Fibroblast of peridontal ligament (primary cell): ENCODE measurements at regions not wholly inside any gene's neighbourhood (a gene's known extent, or its start where the extent isn't known, plus 50 kb on each side); places are given as distances from the start of the nearest gene placed in this dataset.

Source experiments
- DNase-seq: peaks from one replicate; pipeline ENCODE4 v3.0.0-alpha.2; 2010; ENCODE audit errors: extremely low read depth

- DNase-seq = no peak
Measured at GRCh38 chr20:22504829-22505377, 79.5 kb downstream of the FOXA2 start.

DNA sequence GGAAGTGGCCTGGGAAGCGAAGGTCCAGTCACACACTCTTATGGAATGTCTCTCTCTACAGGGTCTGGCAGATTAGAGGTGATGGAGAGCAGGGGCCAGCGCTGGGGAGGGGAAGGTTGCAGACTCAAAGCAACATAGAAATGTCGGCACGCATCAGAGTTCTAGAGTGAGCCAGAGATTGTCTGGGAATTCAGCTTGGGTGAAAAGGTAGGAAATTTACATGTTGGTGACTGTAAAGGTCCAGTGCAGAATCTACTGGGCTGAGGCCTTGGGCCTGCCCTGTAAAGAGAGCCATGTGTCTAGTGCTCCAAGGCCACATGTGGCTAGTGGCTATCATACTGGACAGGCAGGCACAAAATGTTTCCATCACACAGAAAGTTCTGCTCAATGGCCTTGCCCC lies 80.8 kb downstream of the FOXA2 start:
- DNase-seq = no peak

DNA sequence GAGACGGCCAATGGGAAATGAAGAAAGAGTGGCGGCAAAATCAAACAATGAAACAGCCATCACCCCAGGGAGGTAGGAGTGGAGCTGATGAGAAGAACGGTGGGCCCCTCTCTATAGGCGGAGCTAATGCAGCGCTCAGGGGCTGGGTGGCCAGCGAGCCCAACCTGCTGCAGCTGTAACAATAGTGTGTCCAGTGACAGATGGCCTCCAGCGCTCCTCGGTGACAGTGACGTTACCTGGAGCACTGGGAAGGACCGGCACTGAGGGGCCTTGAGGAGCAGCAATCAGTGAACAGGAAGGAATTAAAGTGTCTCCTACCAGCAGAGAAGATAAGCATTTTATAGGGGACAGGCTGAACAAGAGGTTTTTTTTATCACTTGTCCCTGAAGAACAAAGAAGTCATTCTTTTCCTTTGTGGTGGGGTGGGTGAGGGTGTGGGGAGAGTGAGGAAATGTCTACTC lies 81.6 kb downstream of the FOXA2 start:
- DNase-seq = no peak

DNA sequence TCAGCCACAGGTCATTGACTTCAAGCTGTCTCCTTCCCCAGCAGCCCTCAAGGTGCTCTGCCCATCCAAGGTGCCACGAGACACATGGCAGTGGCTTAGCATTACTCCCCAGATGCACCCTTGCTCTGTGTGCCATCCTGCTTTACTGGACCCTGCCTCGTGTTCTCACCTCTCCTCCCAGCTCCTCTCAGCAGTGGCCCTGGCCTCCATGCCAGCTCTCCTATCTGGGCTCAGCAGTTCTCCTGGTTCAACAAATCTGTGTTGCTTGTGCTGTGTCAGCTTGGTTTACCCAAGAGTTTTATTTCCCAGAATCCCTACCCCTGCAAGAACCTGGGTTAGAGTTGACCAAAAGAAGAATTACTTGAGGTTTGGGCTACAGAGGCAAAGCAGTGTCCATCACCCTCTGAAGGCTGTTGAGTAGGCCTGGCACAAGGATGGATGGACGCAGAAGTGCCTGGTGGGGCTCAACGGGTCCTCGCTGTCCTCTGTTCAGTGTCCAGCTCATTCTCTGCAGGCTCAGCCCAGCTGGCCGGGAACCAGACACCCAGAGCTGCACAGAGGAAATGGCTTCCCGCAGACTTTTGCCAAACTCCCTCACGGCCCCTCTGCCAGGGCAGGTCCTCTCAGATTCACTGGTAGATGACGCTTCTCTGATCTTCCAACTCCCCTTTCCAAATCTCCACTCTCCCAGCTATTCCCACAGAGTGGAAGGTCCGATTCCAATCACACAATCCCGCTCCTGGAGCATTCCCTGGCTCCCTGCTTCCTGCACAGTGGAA lies 82.6 kb downstream of the FOXA2 start:
- DNase-seq = no peak

DNA sequence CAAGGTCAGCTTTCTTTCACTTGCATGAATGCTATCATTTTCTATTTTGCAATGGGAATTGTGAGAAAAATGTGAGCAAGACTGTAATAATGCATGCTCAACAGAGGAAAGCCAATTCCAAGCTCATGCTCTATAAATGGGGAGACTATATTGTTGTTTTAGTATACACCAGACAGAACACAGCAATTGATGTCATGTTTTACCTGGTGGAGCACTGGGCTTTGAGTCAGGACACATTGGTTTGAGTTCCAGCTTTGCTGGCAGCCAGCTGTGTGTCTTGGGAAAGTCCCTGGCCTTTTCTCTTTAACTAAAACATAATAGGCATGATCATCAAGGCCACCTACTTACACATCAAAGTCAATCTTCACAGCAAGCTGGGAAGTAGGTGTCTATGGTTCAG lies 83.3 kb downstream of the FOXA2 start:
- DNase-seq = no peak

- no peak for DNase-seq
Measured at GRCh38 chr20:22499515-22500166, 84.7 kb downstream of the FOXA2 start.

- DNase-seq = no peak
Measured at GRCh38 chr20:22496817-22497216, 87.6 kb downstream of the FOXA2 start.

DNA sequence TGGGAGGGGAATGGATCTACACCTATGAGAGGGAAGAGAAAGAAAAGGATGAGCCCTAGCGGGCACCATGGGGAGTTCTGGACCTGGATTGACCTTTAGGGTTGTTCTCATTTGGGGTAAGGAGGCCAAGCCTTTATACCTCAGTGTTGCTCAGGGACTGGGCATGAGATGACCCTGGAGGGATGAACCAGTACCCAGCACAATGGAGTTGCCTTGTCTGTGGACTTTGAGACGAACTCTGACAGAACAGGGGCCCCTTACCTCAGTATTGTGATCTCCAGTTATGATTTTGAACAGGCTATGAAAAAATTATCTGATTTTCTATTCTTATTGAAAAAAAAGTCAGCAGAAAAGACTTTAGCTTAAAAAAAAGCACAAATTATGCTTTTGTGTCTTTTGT lies 88.6 kb downstream of the FOXA2 start:
- no peak for DNase-seq

- no peak for DNase-seq
Measured at GRCh38 chr20:22495172-22495571, 89.2 kb downstream of the FOXA2 start.

DNA sequence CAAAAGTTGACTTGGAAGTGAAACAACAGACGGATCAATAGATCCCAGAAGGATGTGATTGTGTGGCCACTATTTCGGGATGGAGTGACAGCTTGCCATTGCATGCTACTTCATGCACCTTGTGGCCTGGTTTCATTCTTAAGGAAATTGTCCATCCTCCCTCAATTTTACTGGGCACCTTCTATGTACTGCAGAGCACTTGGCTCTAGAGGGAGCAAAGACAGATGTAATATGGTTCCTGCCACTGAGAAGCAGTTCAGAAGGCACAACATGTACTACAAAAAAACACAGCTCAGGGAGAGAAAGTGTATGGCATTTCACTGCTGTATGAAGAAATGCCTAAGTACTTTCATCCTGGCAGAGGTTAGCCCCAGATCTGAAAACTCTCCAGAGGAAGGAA lies 91.9 kb downstream of the FOXA2 start:
- DNase-seq = no peak

DNA sequence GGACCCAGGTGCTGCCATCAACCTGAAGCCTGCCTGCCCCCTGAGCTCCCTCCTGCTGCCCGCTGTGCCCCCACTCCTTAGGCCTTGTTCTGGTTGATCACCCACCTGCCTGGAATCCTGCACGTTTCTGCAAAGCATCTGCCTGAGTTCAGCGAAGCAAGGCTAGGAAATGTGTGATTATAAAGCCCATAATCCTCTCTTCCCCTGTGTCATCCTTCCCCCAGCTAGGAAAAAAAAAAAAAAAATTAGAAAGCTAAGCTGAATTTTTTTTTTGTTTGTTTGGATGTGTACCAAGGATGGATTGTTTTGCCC lies 93.2 kb downstream of the FOXA2 start:
- no peak for DNase-seq

GRCh38 chr20:22490287-22491193 lies 93.8 kb downstream of the FOXA2 start:
- no peak for DNase-seq

GRCh38 chr20:22489626-22490286 lies 94.6 kb downstream of the FOXA2 start:
- DNase-seq = no peak

- no peak for DNase-seq
Measured at GRCh38 chr20:22480336-22480735, 104.0 kb downstream of the FOXA2 start.

DNA sequence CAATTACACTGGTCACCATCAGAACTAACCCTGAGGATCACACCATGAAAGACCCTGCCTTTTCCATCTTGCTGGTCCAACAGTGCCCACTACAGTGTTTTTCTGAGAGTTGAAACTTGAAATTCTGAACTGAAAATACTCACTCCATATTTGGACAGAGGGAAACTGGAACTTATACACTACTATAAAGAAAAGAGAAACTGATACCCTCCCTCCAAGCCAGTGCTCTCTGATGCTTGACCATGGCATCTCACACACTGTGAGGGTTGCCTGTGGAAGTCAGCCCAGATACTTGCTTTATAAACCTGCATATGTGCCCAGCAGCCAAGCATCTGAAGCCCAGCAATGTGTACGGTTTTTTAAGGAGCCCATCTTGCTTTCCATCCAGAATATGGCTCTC lies 108.7 kb downstream of the FOXA2 start:
- DNase-seq = no peak

- no peak for DNase-seq
Measured at GRCh38 chr20:22474224-22474623, 110.1 kb downstream of the FOXA2 start.

- DNase-seq = no peak
Measured at GRCh38 chr20:22473293-22473692, 111.1 kb downstream of the FOXA2 start.

DNA sequence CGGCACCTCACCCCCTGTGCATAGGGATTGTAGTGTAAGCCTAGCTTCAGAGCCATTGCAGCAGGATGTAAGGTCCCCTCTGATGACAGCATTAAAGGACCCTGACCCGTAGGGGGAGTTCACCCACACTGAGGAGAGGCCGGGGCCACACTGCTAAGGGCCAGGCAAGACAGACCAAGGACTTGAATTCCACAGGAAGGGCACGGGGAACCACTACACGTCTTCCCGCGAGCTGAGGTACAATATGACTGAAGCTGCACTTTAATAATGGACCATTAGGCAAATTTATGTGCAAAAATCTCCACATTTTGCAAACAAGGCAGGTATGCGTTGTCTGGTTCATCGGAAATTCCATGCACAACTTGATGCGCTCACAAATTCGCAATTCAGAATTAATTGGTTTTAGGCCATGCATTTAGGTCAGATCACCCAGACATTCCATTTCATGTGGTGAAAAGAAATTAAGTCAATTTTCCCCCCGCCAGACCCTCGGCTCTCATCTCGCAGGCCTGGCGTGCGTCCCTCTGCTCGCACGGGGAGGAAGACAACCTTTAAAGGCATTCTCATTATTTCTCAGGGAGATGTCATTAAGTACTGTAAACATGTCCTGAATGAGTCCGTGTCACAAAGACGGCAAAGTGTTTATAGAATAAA lies 111.8 kb downstream of the FOXA2 start:
- DNase-seq = no peak

GRCh38 chr20:22471156-22471836 lies 113.1 kb downstream of the FOXA2 start:
- DNase-seq = no peak

- no peak for DNase-seq
Measured at GRCh38 chr20:22470620-22471026, 113.7 kb downstream of the FOXA2 start.
